ENCODE measurements at regions not wholly inside any gene's neighbourhood (a gene's known extent, or its start where the extent isn't known, plus 50 kb on each side); places are given as distances from the start of the nearest gene placed in this dataset.
A peak's percentile ranks its signal among the peaks of the same experiment; 100 is the strongest.

DNA sequence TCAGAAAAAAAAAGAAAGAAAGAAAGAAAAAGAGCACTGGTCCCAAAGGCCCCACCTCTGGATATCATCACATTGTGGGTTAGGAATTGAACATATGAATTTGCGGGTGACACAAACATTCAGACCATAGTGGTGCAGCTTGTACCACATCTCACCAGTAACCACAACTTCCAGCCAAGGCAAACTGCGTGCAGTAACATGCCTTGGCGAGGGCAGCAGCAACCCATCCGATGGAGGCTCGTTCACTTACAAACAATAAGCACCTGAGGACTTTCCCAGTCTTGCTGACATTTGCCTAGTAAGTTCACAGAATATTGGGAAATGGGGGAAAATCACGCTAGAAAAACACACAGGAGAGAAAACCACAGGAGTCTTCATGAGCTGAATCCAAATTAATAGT is 508.1 kb downstream of the ZNF608 start:
- no peaks in the 10 kb centered on the region for H3K27me3 Mint-ChIP-seq (ENCODE audit: low read depth)
- H3K36me3 Mint-ChIP-seq (ENCODE audit: low read depth), result peaks cover 10% of the 10 kb centered on the region
- peaks cover 14% of the 10 kb centered on the region for H3K9me3 Mint-ChIP-seq
- H3K4me1 Mint-ChIP-seq, result peaks cover 42% of the 10 kb centered on the region
- TF ChIP-seq CTCF (IDR thresholded peaks at IDR 0.05; ENCODE audit: unreplicated experiment in 3 of 3), result no peak
- H3K27ac Mint-ChIP-seq, result no peak overlapping the region
- H3K4me3 Mint-ChIP-seq, result no peak overlapping the region

DNA sequence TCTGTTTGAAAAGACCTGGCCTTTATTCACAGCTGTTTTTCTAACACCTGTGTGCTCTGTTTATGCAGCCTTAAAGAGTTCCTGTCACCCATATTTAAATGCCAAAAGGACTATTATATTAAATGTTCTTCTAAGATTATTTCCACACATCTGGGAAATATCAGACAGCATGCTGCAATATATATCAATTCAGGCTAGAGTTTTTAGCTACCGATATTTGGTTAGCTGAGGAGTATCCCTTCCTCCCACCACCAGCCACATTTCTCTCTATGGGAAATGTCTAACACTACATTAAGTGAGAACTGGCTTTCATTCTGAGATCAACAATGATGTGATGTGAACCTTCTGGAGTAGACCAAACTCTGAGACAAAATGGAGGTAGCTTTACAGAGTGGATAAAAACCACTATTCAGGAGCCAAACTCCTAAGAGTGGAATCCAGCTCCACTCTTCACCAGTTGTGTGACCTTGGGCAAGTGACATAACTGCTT is 509.2 kb downstream of the ZNF608 start:
- H3K36me3 Mint-ChIP-seq (ENCODE audit: low read depth), result peaks cover 6% of the 10 kb centered on the region
- peak overlapping the region in 1 of 3 experiments; percentile 63 for H3K27ac Mint-ChIP-seq
- peaks cover 52% of the 10 kb centered on the region for H3K4me1 Mint-ChIP-seq
- no peak for TF ChIP-seq CTCF (IDR thresholded peaks at IDR 0.05; ENCODE audit: unreplicated experiment in 3 of 3)
- no peak overlapping the region for H3K4me3 Mint-ChIP-seq
- peaks cover 10% of the 10 kb centered on the region for H3K9me3 Mint-ChIP-seq
- H3K27me3 Mint-ChIP-seq (ENCODE audit: low read depth), result no peaks in the 10 kb centered on the region

DNA sequence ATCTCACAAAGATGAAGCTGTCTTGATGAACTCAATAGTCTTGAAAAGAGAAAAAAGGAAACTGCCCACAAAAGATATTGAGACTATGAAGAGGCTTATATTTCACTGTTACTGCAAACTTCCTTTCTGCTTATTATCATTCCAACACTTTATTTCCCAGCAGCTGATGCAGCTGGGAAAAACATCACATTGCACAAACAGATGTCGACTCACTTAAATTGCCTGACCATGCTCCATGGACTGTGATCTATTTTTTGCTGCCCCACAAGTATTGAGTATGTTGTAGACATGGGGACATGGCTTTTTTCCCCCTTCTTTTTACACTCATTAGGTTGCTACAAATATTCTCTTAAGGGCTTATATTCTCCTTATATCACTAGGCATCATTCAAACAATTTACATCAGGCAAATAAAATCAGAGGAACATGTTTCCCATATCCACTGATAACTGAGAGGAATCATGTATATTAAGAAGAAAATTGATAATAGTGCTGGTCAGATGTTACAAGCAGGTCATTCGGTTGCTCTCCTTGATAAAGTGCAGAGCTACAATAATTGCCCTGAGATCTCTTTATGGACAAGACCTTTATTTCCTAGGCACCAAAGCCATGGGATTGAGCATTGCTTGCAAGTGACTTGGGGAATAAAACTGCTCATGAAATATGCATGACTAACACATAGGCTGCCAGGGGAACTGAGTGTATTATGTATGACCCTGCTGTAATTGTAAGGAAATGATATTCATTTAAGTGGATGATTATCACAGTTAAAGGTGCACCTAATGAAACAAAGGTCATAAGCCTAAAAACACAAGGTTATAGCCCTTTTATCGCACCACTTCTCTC is 509.9 kb downstream of the ZNF608 start:
- no peak for TF ChIP-seq CTCF (IDR thresholded peaks at IDR 0.05; ENCODE audit: unreplicated experiment in 3 of 3)
- H3K4me3 Mint-ChIP-seq, result peak overlapping the region in 1 of 3 experiments; percentile 31
- no peaks in the 10 kb centered on the region for H3K36me3 Mint-ChIP-seq (ENCODE audit: low read depth)
- peaks cover 58% of the 10 kb centered on the region for H3K4me1 Mint-ChIP-seq
- peak overlapping the region; percentile 30 to 66 (median 63) for H3K27ac Mint-ChIP-seq
- H3K9me3 Mint-ChIP-seq, result peaks cover 5% of the 10 kb centered on the region
- H3K27me3 Mint-ChIP-seq (ENCODE audit: low read depth), result no peaks in the 10 kb centered on the region

GRCh38 chr5:124235576-124235975 is 510.9 kb downstream of the ZNF608 start:
- peaks cover 3% of the 10 kb centered on the region for H3K27me3 Mint-ChIP-seq (ENCODE audit: low read depth)
- peaks cover 65% of the 10 kb centered on the region for H3K4me1 Mint-ChIP-seq
- H3K27ac Mint-ChIP-seq, result peak overlapping the region in 2 of 3 experiments; percentile 2 to 30
- no peak for TF ChIP-seq CTCF (IDR thresholded peaks at IDR 0.05; ENCODE audit: unreplicated experiment in 3 of 3)
- peaks cover 5% of the 10 kb centered on the region for H3K9me3 Mint-ChIP-seq
- no peaks in the 10 kb centered on the region for H3K36me3 Mint-ChIP-seq (ENCODE audit: low read depth)
- no peak overlapping the region for H3K4me3 Mint-ChIP-seq

GRCh38 chr5:124234770-124235562 is 511.5 kb downstream of the ZNF608 start:
- peak overlapping the region; percentile 2 to 21 (median 11) for H3K27ac Mint-ChIP-seq
- no peak for TF ChIP-seq CTCF (IDR thresholded peaks at IDR 0.05; ENCODE audit: unreplicated experiment in 3 of 3)
- H3K36me3 Mint-ChIP-seq (ENCODE audit: low read depth), result no peaks in the 10 kb centered on the region
- peaks cover 3% of the 10 kb centered on the region for H3K27me3 Mint-ChIP-seq (ENCODE audit: low read depth)
- peaks cover 65% of the 10 kb centered on the region for H3K4me1 Mint-ChIP-seq
- H3K9me3 Mint-ChIP-seq, result peaks cover 9% of the 10 kb centered on the region
- no peak overlapping the region for H3K4me3 Mint-ChIP-seq

Data from nephron (organoid).